PC-9 (cell line): ENCODE measurements at regions not wholly inside any gene's neighbourhood (a gene's known extent, or its start where the extent isn't known, plus 50 kb on each side); places are given as distances from the start of the nearest gene placed in this dataset.

Experiments
- BruUV-seq: library from RNA; stranded (reverse); fragments of 400-500 nt; replicated peaks from 2 replicates; lab custom pipeline; 2021; lab: Mats Ljungman, UMichigan
- CTCF ChIA-PET: fragments of 300-600 bp; sonication (Branson Sonifier 250); formaldehyde crosslinking; loops from one replicate; lab custom pipeline; 2022; ENCODE audit warnings: antibody characterized with exemption; lab: Charles Lee
- POLR2A ChIA-PET: fragments of 300-600 bp; sonication (Branson Sonifier 250); formaldehyde crosslinking; loops from one replicate; lab custom pipeline; 2022; ENCODE audit warnings: antibody characterized with exemption; ENCODE audit not compliant: unreplicated experiment; lab: Charles Lee
- DNase-seq, 2 experiments: peaks; one replicate each; pipeline versions ENCODE4 v3.0.0 to v3.0.0-alpha.2; 2015 to 2022; ENCODE audit warnings: mixed read lengths in 1 of 2
- H2AFZ ChIP-seq: fragments of 200-600 bp; sonication (generic); 2 replicates; pipeline ENCODE4 v1.8.1; 2017; ENCODE audit warnings: antibody characterized with exemption
- H3F3A ChIP-seq: fragments of 200-600 bp; sonication (generic); 2 replicates; pipeline ENCODE4 v1.8.1; 2017; ENCODE audit warnings: antibody characterized with exemption, mild to moderate bottlenecking, low read depth; ENCODE audit not compliant: insufficient read depth
- H3K27ac ChIP-seq: fragments of 200-600 bp; sonication (generic); 2 replicates; pipeline ENCODE4 v1.6.1; 2016; ENCODE audit warnings: mixed run types
- H3K27me3 ChIP-seq: fragments of 200-600 bp; sonication (generic); 2 replicates; pipeline ENCODE4 v1.6.1; 2016; ENCODE audit warnings: low read depth, mixed run types; ENCODE audit not compliant: insufficient read depth
- H3K36me3 ChIP-seq: fragments of 200-600 bp; sonication (generic); 2 replicates; pipeline ENCODE4 v1.6.1; 2016; ENCODE audit warnings: low read depth, mixed run types
- H3K4me1 ChIP-seq: fragments of 200-600 bp; sonication (generic); replicated peaks from 2 replicates; pipeline ENCODE4 v1.6.1; 2016; ENCODE audit warnings: mixed run types; ENCODE audit not compliant: insufficient read depth
- H3K4me2 ChIP-seq: fragments of 200-600 bp; sonication (generic); 2 replicates; pipeline ENCODE4 v1.6.1; 2017; ENCODE audit warnings: mixed run types
- H3K4me3 ChIP-seq: fragments of 200-600 bp; sonication (generic); 2 replicates; pipeline ENCODE4 v1.6.1; 2016; ENCODE audit warnings: mixed run types
- H3K79me2 ChIP-seq: fragments of 200-600 bp; sonication (generic); 2 replicates; pipeline ENCODE4 v1.6.1; 2017; ENCODE audit warnings: low read depth, mixed run types
- H3K9me2 ChIP-seq: fragments of 200-600 bp; sonication (generic); 2 replicates; pipeline ENCODE4 v1.8.1; 2017; ENCODE audit warnings: mild to moderate bottlenecking; ENCODE audit not compliant: insufficient read depth
- H3K9me3 ChIP-seq: fragments of 200-600 bp; sonication (generic); 2 replicates; pipeline ENCODE4 v1.8.1; 2016; ENCODE audit warnings: low read depth; ENCODE audit not compliant: insufficient read depth
- H4K20me1 ChIP-seq: fragments of 200-600 bp; sonication (generic); 2 replicates; pipeline ENCODE4 v1.8.1; 2017; ENCODE audit not compliant: insufficient read depth
- EZH2 ChIP-seq: fragments of 200-600 bp; sonication (generic); IDR thresholded peaks from 2 replicates; pipeline ENCODE4 v1.8.0; 2017; ENCODE audit warnings: antibody characterized with exemption, low read depth
- intact Hi-C: fragments of 100-400 bp; cut with micrococcal nuclease; formaldehyde crosslinking; loops from one replicate; pipeline ENCODE4 v1.10.0; 2022; ENCODE audit not compliant: unreplicated experiment
- TF ChIP-seq, protein P1 (sequence below): fragments of 200-600 bp; sonication (generic); conservative IDR thresholded peaks from 2 replicates; pipeline ENCODE4 v1.6.1; 2017; ENCODE audit warnings: mixed run types, antibody characterized with exemption, mild to moderate bottlenecking, moderate library complexity

DNA sequence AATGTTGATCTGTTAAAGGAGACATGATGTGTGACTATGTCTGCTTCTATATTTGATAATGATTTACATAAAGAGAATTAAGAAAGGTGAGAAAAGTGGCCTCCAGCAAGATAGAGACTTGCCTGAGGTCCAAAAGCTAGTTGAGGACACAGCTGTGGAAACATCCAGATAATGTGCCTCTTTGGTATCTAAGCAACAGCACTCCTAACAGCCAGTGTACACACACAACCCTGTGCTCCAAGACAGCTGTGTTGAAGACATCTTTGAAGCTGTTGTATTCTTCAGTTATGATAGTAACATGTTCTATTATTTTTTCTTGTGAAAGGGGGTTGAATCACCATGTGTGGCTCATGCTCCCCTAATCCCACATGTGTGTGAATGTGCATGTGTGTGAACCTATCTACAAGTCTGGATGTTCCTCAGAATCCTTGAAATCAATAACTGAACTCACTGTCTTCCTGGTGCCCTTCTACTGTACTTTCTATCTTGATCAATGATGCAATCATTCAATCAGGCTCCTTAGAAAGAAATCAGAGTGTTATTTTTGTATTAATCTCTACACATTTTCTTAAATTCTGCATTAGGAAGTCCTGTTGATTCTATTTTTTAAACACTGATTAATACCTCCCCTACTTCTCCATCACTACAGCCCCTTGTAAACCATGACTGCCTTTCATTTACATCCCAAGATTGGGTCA is 116.7 kb upstream of the SSTR4 start:
- no peak for TF ChIP-seq EZH2
- TF ChIP-seq, protein P1, sequence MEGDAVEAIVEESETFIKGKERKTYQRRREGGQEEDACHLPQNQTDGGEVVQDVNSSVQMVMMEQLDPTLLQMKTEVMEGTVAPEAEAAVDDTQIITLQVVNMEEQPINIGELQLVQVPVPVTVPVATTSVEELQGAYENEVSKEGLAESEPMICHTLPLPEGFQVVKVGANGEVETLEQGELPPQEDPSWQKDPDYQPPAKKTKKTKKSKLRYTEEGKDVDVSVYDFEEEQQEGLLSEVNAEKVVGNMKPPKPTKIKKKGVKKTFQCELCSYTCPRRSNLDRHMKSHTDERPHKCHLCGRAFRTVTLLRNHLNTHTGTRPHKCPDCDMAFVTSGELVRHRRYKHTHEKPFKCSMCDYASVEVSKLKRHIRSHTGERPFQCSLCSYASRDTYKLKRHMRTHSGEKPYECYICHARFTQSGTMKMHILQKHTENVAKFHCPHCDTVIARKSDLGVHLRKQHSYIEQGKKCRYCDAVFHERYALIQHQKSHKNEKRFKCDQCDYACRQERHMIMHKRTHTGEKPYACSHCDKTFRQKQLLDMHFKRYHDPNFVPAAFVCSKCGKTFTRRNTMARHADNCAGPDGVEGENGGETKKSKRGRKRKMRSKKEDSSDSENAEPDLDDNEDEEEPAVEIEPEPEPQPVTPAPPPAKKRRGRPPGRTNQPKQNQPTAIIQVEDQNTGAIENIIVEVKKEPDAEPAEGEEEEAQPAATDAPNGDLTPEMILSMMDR, result no peak
- Histone ChIP-seq H3K79me2 (no peaks in the 10 kb centered on the region), H3K27me3 (peaks cover 52% of the 10 kb centered on the region), H3K4me1 (peaks cover 38% of the 10 kb centered on the region), H3K4me2 (no peak overlapping the region), H2AFZ (no peak overlapping the region), H4K20me1 (no peaks in the 10 kb centered on the region), H3K4me3 (no peak overlapping the region), H3K9me3 (no peaks in the 10 kb centered on the region), H3F3A (no peaks in the 10 kb centered on the region), H3K27ac (no peak overlapping the region), H3K9me2 (no peaks in the 10 kb centered on the region), H3K36me3 (no peaks in the 10 kb centered on the region)
- CTCF ChIA-PET, result no interaction called here
- intact Hi-C loops, result no loop called here
- POLR2A ChIA-PET, result no interaction called here
- no peak for DNase-seq
- no TSS peak for BruUV-seq

DNA sequence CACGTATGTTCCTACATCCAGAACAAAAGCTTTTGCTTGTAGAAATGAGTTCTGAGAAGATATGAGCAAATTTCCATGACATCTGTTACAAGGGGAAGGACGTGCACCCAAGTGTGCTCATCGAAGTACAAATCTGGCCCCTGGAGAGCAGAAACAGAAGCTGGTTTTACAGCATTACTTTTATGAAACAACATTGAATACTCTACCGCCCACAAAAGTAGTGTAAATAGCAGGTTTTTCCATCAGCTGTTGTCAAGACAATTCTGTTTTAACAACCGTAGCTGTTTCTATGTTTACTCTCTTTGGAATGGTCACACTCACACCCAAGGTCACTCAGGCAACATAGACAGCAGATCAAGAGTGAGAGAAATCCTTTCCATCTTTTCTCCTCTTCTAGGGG is 114.2 kb upstream of the SSTR4 start:
- Histone ChIP-seq H3K9me2 (no peaks in the 10 kb centered on the region), H3K9me3 (no peaks in the 10 kb centered on the region), H3F3A (no peaks in the 10 kb centered on the region), H3K4me1 (peaks cover 37% of the 10 kb centered on the region), H3K27ac (no peak overlapping the region), H3K79me2 (no peaks in the 10 kb centered on the region), H3K4me3 (no peak overlapping the region), H2AFZ (no peak overlapping the region), H3K36me3 (no peaks in the 10 kb centered on the region), H3K4me2 (peak overlapping the region; percentile 48), H4K20me1 (no peaks in the 10 kb centered on the region), H3K27me3 (peaks cover 47% of the 10 kb centered on the region)
- ChIA-PET POLR2A (no interaction called here), CTCF (no interaction called here)
- no TSS peak for BruUV-seq
- DNase-seq, result peak in 1 of 2 experiments; percentile 50
- TF ChIP-seq EZH2, result no peak
- TF ChIP-seq, protein P1, result no peak
- intact Hi-C loops, result loop anchor here (5.0 kb wide), 2 partner anchors 129 to 204 kb away; no protein-coding TSS in a partner anchor

DNA sequence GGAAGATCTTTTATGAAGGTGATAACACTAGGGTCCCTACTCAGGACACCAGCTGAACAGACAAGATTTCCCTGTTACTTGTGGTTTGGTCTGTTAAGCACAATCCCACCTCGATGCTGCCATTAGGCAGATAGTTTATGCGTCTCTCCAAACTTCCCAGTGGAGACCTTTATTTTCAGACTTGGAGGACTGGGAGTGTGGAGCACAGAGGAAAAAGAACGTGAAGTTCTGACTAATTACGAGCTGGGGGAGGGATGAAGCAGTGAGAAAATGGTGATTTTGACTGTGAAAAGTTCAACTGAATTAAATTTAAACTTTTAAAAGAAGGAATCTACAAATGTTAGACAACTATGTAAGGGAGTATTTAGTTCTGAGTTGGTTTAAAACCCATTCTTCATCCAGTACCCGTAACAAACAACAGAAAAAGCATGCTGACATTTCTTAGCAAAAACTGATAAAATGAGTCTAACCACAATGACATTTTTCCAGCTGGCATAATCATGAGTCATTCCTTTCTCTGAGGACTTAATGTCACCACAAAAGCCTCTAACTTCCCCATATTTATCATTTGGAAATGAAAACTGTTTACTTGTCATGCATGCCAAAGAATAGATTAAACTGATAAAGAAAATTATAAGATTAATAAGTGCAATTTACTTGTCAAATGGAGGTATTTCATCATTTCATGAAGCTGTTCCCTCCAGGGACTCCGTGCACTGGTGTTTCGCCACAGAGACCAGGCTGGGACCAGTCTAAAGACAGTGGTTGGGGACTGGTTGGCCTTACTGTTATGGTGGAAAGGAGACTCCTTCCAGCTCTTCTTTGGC is 113.3 kb upstream of the SSTR4 start:
- ChIA-PET CTCF (interaction anchor here (0.6 kb wide), 1 partner anchor 10 kb away, joined by 3 read pairs; no protein-coding TSS in a partner anchor), POLR2A (interaction anchor here (0.7 kb wide), 2 partner anchors 155 to 230 kb away, joined by 3 to 4 read pairs; no protein-coding TSS in a partner anchor)
- Histone ChIP-seq H3K27ac (peak overlapping the region; percentile 55), H3K9me3 (no peaks in the 10 kb centered on the region), H4K20me1 (no peaks in the 10 kb centered on the region), H3F3A (no peaks in the 10 kb centered on the region), H3K27me3 (peaks cover 56% of the 10 kb centered on the region), H3K4me1 (peaks cover 28% of the 10 kb centered on the region), H3K36me3 (no peaks in the 10 kb centered on the region), H3K9me2 (no peaks in the 10 kb centered on the region), H3K4me3 (no peak overlapping the region), H3K79me2 (no peaks in the 10 kb centered on the region), H3K4me2 (peak overlapping the region; percentile 48), H2AFZ (no peak overlapping the region)
- peak; percentile 43 to 95 for DNase-seq
- TF ChIP-seq EZH2, result no peak
- TF ChIP-seq, protein P1, result no peak
- intact Hi-C loops, result loop anchor here (5.0 kb wide), 2 partner anchors 130 to 205 kb away; no protein-coding TSS in a partner anchor
- BruUV-seq, result no TSS peak
